ENCODE measurements at regions not wholly inside any gene's neighbourhood (a gene's known extent, or its start where the extent isn't known, plus 50 kb on each side); places are given as distances from the start of the nearest gene placed in this dataset.

DNA sequence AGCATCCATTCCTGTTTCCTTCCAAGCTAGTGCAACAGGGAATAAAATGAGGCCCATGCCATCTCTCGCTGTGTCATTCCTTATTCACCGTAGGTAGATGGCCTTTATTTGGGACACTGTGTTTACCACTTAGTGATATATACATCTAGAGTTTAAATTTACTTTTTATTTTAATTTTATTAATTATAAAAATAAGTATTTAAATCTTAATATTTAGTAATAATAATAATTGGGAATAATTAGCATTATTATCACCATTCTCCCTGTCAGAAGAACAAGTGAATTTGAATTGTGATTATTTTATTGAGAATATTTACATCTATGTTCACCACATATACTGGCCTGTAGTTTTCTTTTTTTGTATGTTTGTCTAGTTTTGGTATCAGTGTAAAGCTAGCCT lies 692.9 kb upstream of the KIF2B start:
- H3K27ac ChIP-seq = no peak overlapping the region
- intact Hi-C loops (cut with micrococcal nuclease; ENCODE audit: unreplicated experiment) = no loop called here
- H3K4me1 ChIP-seq (replicated peaks; ENCODE audit: insufficient read depth) = no peaks in the 10 kb centered on the region
- no peaks in the 10 kb centered on the region for H3K27me3 ChIP-seq (ENCODE audit: insufficient read depth, low read depth)
- TF ChIP-seq, protein P1, sequence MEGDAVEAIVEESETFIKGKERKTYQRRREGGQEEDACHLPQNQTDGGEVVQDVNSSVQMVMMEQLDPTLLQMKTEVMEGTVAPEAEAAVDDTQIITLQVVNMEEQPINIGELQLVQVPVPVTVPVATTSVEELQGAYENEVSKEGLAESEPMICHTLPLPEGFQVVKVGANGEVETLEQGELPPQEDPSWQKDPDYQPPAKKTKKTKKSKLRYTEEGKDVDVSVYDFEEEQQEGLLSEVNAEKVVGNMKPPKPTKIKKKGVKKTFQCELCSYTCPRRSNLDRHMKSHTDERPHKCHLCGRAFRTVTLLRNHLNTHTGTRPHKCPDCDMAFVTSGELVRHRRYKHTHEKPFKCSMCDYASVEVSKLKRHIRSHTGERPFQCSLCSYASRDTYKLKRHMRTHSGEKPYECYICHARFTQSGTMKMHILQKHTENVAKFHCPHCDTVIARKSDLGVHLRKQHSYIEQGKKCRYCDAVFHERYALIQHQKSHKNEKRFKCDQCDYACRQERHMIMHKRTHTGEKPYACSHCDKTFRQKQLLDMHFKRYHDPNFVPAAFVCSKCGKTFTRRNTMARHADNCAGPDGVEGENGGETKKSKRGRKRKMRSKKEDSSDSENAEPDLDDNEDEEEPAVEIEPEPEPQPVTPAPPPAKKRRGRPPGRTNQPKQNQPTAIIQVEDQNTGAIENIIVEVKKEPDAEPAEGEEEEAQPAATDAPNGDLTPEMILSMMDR (conservative IDR thresholded peaks at IDR 0.05) = no peak
- TF ChIP-seq EZH2 (IDR thresholded peaks at IDR 0.05; ENCODE audit: low read depth) = no peak
- H3K9me3 ChIP-seq (ENCODE audit: insufficient read depth, low read depth) = no peaks in the 10 kb centered on the region
- no peak overlapping the region for H3K4me2 ChIP-seq
- ChIA-PET POLR2A (ENCODE audit: unreplicated experiment) (no interaction called here), CTCF (no interaction called here)
- no peaks in the 10 kb centered on the region; the same call in 1 of the 2 replicates for H3F3A ChIP-seq (ENCODE audit: insufficient read depth, low read depth)
- BruUV-seq (replicated peaks) = no TSS peak
- no peak overlapping the region for H3K4me3 ChIP-seq
- no peak for DNase-seq
- H4K20me1 ChIP-seq (ENCODE audit: insufficient read depth) = no peaks in the 10 kb centered on the region
- H3K9me2 ChIP-seq (ENCODE audit: insufficient read depth) = no peaks in the 10 kb centered on the region
- no peaks in the 10 kb centered on the region for H3K79me2 ChIP-seq (ENCODE audit: low read depth)
- no peak overlapping the region for H2AFZ ChIP-seq
- H3K36me3 ChIP-seq (ENCODE audit: low read depth) = no peaks in the 10 kb centered on the region

DNA sequence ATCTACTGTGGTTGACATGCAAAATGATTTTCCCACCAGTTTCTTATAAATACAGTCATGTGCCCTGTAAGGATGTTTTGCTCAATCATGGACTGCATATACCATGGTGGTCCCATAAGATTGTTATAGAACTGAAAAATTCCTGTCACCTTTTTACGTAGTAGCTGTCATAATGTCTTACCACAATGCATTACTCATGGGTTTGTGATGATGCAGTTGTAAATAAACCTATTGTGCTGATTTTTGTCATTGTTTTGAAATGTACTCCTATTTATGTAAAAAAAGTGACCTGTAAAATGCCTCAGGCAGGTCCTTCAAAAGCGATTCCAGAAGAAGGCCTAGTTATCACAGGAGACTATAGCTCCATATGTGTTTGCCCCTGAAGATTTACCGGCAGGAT lies 695.4 kb upstream of the KIF2B start:
- Histone ChIP-seq H3K36me3 (ENCODE audit: low read depth) (no peaks in the 10 kb centered on the region), H3K9me2 (ENCODE audit: insufficient read depth) (no peaks in the 10 kb centered on the region), H3K4me3 (no peak overlapping the region), H3K79me2 (ENCODE audit: low read depth) (no peaks in the 10 kb centered on the region), H3F3A (ENCODE audit: insufficient read depth, low read depth) (no peaks in the 10 kb centered on the region; the same call in 1 of the 2 replicates), H3K4me1 (replicated peaks; ENCODE audit: insufficient read depth) (no peaks in the 10 kb centered on the region), H3K27me3 (ENCODE audit: insufficient read depth, low read depth) (no peaks in the 10 kb centered on the region), H4K20me1 (ENCODE audit: insufficient read depth) (no peaks in the 10 kb centered on the region), H3K9me3 (ENCODE audit: insufficient read depth, low read depth) (no peaks in the 10 kb centered on the region), H2AFZ (no peak overlapping the region), H3K27ac (no peak overlapping the region), H3K4me2 (no peak overlapping the region)
- BruUV-seq (replicated peaks) = no TSS peak
- POLR2A ChIA-PET (ENCODE audit: unreplicated experiment) = no interaction called here
- no peak for DNase-seq
- CTCF ChIA-PET = no interaction called here
- intact Hi-C loops (cut with micrococcal nuclease; ENCODE audit: unreplicated experiment) = no loop called here
- TF ChIP-seq EZH2 (IDR thresholded peaks at IDR 0.05; ENCODE audit: low read depth) = no peak
- TF ChIP-seq, protein P1 (conservative IDR thresholded peaks at IDR 0.05) = no peak

DNA sequence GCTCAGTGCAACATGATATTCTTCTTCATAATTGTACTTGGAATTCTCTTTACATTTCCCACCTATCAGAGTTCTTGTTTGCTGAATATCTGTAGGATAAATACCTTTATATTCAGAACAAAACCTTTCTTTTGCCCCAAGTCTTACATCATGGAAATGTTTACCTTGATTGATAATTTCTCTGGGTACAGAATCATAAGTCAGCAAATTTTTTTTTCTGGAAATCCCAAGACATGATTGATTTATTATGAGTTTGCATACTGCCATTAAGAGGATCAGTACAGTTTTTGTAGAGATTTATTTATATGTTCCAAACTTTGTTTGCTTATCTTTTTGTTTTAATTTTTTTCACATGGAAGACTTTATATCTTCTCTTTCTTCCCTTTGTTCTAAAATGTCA lies 699.8 kb upstream of the KIF2B start:
- Histone ChIP-seq H3K36me3 (ENCODE audit: low read depth) (no peaks in the 10 kb centered on the region), H3K4me1 (replicated peaks; ENCODE audit: insufficient read depth) (no peaks in the 10 kb centered on the region), H3F3A (ENCODE audit: insufficient read depth, low read depth) (no peaks in the 10 kb centered on the region; the same call in 1 of the 2 replicates), H4K20me1 (ENCODE audit: insufficient read depth) (no peaks in the 10 kb centered on the region), H3K79me2 (ENCODE audit: low read depth) (no peaks in the 10 kb centered on the region), H2AFZ (no peak overlapping the region), H3K9me3 (ENCODE audit: insufficient read depth, low read depth) (no peaks in the 10 kb centered on the region), H3K9me2 (ENCODE audit: insufficient read depth) (no peaks in the 10 kb centered on the region), H3K4me3 (no peak overlapping the region), H3K4me2 (no peak overlapping the region), H3K27me3 (ENCODE audit: insufficient read depth, low read depth) (no peaks in the 10 kb centered on the region), H3K27ac (no peak overlapping the region)
- intact Hi-C loops (cut with micrococcal nuclease; ENCODE audit: unreplicated experiment) = no loop called here
- ChIA-PET POLR2A (ENCODE audit: unreplicated experiment) (no interaction called here), CTCF (no interaction called here)
- BruUV-seq (replicated peaks) = no TSS peak
- DNase-seq = no peak
- TF ChIP-seq, protein P1 (conservative IDR thresholded peaks at IDR 0.05) = no peak
- TF ChIP-seq EZH2 (IDR thresholded peaks at IDR 0.05; ENCODE audit: low read depth) = no peak
